ENCODE measurements at regions not wholly inside any gene's neighbourhood (a gene's known extent, or its start where the extent isn't known, plus 50 kb on each side); places are given as distances from the start of the nearest gene placed in this dataset.

DNA sequence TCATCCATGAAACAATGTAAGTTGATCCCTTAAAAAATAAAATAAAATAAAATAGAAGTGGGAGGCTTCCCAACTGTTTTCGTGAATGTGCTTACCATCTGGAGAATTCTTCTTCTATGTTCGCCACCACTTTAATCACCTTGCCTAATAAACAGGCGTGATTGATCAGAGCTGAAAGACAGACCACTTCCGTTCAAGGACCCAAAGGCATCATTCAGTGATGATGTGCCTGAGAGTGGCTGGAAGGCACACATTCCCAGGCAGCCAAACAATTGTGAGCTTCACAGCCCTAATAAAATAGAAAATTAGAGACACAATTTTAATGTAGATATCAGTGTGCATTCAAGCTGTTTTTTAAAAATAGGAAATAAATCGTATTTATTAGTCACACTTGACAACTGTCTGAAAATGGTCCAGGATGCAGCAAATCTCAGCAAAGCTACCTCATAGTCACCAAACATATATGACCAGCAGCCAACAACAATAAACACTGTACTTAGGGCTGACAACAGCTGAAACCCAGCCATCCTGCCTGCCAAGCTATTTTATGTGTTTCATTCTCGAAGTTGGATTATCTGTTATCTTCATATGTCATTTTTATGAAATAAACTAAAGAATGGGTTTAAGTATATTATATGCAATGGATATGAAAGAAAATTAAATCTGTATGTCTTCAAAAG is 163.2 kb upstream of the FAM9B start:
- DNase-seq, result no peak

DNA sequence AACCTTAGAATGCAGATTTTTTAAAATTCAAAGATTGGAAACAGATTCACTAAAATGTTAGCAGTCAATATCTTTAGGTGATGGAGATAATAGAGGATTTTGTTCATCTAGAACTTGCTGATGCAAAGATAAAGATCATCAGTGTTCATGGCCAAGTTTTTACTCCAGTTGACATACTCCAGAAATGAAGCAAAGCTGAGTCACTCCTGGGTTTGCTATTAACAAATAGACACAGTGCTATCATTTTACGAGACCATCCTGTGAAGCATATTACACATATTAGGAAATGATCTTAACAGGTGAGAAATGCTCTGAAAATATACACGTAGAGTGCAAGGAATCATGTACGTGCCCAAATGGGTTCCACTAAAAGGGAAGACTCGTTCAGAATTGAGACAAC is 170.6 kb upstream of the FAM9B start:
- no peak for DNase-seq

DNA sequence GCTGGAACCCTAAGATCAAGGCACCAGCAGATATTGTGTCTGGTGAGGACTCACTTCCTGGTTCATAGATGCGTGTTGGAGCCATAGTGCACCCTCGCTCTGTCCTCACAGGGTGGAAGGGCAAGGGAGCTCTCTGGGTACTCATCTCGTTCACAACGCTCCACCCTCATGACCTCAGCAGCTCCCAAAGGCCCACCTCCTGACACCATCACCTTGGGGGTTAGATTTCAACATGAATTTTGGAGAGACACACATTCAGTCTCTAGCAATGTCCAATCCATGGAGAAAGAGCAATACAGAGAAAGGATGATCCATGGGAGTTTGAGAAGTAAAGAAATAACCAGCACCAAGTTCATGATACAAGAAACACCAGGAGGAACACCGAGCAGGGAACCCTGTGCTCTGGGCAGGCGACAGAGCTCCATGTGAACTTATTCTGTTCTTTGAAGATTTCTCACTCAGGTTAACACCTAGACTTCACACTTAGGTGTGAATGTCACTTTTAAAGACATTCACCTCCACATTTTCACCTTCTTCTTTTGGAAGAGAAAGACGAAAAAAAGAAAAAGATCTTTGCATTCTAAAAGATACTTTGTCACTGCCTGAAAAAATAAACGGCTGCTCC is 171.8 kb upstream of the FAM9B start:
- DNase-seq, result no peak

DNA sequence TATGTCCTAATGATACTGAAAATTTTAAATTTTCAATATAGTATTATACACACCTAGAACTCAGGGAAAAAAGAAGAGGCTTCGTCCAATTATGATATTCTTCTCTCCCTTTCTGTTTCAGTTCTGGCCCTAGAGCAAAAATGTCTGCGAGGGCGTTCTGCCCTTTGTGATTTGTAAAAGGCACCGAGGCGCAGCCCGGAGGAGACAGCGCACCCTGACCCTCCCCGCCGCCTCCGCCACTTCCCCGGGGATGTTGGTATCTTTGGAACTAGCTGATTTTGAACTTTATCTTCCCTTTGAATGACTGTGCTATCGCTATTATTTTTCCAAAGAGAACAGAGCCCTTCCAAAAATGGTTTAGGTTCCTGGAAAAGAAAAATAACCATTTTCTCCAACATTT is 173.2 kb upstream of the FAM9B start:
- no peak for DNase-seq

DNA sequence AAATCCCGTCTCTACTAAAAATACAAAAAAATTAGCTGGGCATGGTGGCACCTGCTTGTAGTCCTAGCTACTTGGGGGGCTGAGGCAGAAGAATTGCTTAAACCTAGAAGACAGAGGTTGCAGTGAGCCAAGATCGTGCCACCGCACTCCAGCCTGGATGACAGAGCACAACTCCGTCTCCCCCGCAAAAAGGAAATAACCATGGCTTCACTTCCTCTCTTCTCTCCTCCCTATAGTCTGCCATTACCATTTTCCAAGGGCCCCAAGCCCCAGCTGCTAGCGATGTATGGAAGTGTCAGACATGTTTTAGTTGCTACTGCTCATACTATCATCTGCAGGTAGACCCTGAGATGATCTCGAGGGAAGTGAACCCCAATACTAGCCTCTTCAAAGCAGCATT is 177.3 kb upstream of the FAM9B start:
- no peak for DNase-seq

DNA sequence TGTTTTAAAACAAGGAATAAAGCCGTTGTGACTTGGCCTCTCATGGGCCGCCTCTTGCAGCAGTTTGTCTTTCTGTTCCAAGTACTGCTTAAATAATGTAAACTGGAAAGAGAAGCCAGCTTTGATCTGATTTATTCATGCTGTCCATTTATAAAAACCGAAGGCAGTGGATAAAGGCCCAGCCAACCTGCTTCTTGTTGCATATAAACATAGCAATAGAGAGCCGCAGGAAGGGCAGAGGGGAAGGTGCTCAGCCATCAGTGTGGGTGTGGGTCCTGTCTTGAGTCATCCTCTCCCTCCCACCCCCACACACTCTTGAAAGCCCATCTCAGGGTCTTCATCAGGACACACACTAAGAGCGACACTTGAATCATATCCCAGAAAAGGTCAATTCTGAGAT is 187.9 kb upstream of the FAM9B start:
- DNase-seq, result no peak

DNA sequence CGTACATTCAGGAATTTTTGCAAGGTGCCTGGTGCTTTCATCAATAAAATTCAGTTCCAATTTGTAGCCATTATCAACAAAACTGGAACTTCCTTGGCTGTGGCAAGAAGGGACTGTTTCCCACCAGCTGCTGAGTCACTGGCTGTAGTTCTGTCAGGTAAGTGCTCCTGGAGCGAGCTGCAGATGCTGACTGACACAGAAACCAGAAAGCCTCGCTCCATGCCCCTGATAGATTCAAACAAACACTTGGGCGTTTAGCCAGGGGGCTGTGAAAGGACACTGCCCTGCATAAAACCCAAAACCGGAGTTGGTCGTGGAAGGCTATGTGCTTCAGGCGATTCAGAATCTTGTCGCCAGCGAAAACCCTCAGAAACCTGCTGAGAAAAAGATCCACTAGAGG is 188.4 kb upstream of the FAM9B start:
- no peak for DNase-seq

DNA sequence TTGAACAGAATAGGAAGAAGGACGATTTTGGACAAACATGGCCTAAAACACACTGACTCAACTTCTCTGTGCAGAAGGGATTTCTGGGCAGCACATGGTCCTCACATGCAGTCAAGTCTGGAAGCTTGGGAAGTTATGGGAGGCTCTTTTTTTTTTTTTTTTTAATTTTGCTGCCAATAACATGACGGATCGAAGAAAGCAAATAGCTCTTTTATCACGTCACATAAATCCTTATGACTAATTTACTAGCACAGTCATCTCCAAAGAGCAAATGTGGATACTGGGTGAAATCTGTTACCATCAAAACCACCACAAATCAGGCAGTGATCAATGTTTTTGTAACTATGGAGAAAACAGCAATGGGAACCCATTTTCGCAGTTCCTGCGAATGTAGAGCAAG is 193.3 kb upstream of the FAM9B start:
- DNase-seq, result no peak

DNA sequence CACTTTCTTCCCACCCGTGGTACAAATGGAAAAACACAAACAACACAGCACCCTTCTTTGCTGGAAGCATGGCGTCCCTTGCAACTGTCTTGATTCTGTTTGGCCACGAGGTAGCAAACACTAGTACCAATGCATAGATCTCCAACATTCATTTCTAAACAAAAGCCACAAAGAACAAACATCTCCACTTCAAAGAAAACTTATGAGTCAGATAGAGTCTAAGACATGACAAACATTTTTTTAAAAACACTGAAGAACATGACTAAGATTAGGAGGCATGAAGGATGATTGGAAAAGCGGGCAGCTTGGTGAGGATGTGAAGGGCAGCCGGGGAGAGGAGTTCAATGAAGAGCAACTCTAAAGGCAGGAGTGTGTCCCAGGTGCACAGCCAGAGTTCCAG is 197.6 kb upstream of the FAM9B start:
- DNase-seq, result no peak

DNA sequence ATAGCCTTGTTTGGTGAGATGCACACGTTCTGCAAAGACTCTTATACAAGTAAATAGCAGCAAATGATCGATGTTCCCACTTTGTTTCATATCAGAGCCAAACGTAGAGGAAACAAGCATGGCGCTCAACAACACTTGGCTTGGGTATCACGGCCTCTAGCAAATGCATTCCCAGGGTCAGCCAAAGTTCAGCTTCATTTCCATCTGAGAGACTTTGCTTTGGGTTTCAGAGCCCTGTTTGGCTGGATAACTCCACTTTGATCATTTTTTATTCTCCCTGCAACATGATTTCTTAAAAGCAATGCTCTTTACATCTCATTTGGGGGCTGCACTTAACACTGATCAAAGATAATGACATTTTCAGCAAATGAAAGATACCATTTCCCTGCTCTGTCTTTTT is 199.2 kb upstream of the FAM9B start:
- no peak for DNase-seq

DNA sequence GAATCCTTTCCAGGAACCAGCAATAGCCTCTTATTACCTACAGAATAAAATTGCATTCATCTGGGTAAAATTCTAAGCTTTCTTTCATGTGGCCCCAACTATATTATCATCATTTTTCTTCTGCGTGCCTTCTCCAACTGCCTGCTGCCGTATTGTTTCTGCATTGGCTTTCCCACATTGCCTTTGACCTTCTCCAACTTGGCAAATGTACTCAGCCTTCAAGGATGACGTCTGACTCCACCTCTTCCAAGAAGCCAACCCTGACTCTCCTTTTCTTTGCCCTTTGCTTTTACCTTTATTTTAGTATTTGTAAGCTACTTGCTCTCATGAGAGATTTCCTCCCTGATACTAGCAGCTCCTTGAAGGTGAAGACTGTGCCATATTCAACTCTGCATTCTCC is 200.4 kb upstream of the FAM9B start:
- no peak for DNase-seq

DNA sequence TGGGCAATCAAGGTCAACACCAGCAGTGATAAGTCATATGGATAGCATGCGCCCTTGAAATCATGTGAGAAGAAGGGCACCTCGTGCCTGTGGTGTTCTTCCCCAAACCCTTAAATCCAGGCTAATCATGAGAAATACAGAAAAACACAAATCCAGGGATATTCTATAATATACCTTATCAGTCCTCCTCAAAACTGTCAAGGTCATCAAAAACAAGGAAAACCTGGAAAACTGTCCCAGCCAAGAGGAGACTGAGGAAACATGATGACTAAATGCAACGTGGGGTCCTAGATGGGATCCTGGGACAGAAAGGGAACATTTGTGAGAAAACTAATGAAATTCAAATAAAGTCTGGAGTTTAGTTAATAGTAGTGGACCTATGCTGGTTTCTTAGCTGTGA is 201.8 kb upstream of the FAM9B start:
- no peak for DNase-seq

DNA sequence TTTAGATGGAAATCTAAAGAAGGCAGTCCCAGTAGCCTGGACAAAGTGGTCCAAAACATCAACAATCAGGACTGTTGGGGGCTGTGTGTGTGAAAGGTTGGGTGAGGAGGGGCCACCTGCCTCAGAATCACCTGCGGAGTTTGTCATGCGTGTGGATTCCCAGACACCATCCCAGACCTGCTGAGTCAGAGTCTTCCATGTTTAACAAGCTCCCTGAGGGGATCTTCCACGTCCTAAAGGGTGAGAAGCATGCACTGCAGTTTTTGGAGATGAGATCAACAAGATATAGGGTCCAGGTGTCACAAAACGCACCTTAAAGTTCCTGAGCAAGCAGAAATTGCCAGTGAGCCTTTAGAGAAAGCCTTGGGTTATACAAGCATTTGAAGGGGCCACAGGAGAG is 207.0 kb upstream of the FAM9B start:
- DNase-seq, result no peak

DNA sequence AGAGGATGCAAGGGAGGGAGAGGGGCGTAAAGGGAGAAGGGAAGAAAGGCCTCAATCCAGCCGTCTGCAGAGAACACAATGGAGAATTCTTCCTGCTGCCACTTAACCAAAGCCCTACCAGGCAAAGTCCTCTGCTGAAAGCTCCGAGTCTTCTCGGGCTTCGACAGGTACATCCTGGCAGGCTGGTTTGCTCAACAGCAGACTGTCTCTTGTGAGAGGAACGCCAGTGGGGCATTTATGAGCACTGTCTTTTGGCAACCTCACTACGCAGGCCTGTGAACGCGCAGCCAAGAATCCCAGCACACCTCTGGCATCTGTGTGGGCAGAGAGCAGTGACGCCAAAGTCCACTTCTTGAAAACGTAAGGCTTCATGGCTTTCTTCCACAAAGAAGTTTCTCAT is 207.5 kb upstream of the FAM9B start:
- DNase-seq, result no peak

DNA sequence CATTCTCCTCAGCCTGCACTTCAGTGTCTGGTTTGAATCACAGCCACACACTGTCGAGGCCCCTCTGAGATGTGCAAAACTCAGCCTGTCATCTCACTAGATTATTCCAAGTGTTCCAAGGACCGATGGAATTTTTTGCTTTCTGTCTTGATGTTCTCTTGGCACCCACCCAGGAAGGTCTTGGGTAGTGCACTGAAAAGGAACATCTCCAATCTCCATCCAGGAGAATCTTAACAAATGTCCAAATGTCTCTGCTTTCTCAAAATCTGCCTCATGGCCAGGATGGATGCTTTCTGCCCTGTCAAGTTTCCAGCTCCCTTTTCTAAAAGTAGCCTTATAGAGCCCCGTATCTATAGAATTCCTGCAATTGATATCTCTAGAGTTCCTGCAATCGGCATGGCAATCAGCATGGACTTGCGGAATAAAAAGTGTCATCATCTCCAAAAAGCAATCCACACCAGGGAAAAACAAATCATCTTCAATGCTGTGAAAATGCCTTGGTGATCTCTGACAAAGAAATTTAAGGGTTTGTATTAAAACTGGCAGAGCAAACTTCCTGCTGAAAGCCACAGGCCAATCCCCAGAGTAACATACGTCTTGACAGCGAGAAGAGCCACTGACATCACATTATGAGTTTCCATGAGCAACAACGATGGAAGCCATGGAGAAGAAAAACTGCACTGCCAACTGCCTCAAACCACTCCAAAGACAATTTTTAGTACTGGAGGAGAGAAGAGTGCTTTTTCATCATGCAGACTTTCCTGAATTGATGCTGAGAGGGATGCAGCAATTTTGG is 215.3 kb upstream of the FAM9B start:
- no peak for DNase-seq

DNA sequence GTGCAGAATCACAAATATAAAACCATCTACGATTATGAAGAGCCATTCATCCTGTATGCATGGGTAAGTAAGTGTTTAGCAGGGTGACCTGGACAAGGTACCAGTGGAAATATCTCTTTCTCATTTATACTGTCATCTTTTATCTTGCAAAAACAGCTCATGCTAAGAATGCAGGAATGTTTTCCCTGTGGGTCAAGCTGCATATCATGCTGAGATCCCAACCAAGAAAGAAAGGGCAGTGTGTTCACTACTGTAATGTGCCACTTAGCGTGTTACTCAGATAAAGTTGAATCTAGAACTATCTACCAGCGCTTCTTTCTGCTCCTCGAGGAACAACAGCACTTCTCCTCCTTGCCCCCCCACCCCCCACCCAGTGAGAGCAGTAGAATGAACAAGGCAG is 212.7 kb upstream of the TBL1X start:
- DNase-seq, result no peak

DNA sequence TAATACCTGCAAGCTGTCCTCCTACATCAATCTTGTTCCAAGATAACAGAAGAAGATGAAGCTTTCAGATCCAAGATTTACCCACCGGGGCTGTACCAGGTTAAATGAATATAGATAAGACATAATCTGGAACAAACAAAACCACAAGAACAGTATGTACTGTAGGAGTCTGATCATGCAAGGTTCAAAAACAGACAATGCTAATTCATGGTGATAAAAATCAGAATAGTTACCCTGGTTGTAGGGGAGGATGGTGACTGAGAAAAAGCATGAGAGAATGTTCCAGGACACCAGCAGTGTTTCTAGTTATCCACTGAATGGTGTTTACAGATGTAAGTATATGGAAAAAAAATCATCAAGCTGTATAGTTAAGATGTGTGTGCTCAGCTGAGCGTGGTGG is 211.6 kb upstream of the TBL1X start:
- DNase-seq, result no peak

DNA sequence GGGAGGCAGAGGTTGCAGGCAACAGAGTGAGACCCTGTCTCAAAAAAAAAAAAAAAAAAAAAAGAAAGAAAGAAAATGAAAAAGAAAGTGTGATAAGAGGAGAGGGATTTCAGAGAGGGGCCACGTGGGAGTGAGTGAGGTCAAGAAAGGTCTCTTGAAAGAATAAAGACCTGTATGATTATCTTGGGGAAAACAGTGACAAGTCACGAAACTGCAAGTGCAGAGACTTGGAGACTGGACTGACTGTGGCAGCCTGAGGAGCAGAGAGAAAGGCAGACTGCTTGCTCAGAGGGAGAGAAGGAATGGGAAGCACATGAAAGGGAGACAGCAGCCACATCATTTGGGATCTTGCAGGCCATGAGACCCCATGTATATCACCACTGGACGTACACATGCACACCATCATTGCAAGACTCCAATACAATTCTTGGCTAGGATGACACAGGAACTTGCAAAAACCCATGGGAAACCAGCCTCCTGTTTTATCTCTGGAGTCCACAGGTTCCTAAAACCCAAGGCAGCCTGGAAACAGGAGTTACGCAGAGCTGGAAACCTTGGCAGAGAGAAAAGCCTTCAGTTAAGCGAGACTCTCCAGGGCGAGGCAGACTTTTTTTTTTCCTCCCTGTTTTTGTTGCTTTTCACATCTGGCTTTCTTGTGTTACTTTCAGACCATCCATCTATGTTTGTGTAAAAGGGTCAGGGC is 207.0 kb upstream of the TBL1X start:
- DNase-seq, result no peak

DNA sequence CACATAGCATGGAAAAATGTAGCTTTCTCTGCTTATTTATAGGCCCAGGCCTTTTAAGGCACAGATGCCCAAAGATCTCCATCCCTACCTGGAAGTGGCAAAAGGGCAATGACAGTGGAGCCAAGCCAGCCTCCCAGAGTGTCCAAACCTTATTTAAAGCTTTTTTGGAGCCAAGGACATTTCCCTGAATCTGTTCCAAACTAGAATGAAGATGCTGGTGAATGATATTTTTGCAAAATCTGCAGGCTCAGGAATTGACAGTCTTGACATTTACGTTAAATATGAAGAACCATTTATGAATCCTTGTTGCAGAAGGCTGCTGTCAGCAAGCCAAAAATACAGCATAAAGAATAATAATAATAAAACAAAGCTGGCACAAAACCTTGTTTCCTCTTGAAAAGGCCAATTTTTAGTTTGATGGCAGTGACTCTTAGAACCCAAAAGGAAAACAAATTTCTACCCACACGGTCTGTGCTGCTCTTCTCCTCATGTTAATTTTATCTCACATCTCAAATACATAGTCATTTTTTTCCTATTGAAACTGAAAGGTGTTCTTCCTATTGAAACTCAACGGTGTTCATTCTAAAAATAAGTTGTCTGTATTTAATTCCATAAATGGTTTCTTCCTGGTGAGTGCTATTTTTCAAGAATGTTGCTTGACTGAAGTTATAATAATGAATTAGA is 206.3 kb upstream of the TBL1X start:
- DNase-seq, result no peak

DNA sequence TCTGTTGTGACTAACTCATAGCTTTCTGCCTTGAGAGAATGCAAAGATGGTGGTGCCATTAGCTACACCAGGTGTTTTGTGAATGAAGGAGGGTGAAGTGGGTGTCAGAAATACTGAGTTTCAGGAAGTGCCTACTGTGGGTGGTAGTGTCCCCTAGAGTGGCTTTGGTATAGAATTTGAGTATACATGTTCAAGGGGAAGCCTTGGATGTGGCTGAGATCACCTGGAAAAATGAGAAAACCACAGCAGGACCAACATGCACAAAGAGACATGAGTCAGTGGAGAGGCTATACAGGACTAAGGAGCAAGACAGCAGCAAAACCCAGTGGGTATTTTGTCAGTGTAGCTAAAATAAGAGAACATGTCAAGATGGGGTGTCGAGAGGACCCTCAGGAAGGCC is 204.3 kb upstream of the TBL1X start:
- no peak for DNase-seq

DNA sequence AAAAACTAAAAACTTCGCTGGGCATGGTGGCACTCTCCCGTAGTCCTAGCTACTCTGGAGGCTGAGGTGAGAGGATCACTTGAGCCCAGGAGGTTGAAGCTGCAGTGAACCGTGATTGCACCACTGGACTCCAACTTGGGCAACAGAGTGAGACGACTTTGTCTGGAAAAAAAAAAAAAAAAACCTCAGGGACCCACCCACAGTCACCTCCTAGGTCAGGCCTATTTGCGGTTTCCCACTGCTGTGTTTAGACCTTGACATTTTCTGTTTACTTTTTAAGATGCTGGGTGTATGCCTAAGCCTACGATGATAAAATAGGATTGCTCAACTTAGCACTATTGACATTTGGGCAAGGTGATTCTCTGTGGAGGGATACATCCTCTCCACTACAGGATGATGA is 197.4 kb upstream of the TBL1X start:
- no peak for DNase-seq

DNA sequence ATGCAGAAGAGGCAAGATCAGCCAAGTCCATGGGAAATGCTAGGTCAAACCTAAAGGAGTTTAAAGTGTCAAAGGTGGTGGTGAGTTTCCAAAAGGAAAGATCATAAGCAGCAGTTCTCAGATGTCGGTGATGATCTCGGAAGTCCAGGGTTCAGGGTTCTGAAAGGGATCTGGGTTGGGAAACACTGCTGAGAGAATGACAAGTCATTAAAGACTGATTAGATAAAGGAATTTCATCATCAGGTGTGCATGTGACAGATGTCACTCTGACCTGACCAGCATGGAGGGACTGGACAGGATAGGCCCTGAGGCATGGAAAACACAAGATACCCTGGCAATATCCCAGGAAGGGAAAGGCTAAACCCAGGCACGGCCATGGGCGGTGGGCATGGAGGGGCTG is 195.7 kb upstream of the TBL1X start:
- DNase-seq, result no peak

All from NCI-H524 (cell line).